Kidney glomerular epithelial cell (primary cell): ENCODE measurements at regions not wholly inside any gene's neighbourhood (a gene's known extent, or its start where the extent isn't known, plus 50 kb on each side); places are given as distances from the start of the nearest gene placed in this dataset.
A peak's percentile ranks its signal among the peaks of the same experiment; 100 is the strongest.
"Not testable (repeated sequence)": the region's sequence is repeated elsewhere in the genome, so short reads cannot be mapped to it uniquely, and the experiment has no call there.

Source experiments
- DNase-seq: peaks from one replicate; lab custom pipeline; 2025; lab: John Stamatoyannopoulos, UW

DNA sequence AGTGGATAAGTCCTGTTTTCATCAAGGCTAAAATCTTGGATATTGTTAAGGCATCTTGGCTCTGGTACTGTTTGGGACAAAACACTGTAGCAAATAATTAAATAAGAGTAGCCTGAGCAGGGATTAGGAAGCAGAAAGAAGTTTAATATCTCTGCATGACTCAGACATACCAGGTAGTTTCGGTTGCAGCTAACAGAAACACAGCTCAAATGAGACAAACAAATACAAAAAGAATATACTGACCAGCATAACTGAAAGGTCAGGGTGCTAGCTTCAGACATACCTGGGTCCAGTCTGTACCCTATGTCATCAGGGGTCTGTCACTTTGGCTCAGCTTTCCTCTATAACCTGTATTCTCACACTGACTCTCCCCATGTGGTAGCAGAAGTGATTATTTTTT is 156.4 kb upstream of the MAP3K1 start:
- DNase-seq, result peak; percentile 41

DNA sequence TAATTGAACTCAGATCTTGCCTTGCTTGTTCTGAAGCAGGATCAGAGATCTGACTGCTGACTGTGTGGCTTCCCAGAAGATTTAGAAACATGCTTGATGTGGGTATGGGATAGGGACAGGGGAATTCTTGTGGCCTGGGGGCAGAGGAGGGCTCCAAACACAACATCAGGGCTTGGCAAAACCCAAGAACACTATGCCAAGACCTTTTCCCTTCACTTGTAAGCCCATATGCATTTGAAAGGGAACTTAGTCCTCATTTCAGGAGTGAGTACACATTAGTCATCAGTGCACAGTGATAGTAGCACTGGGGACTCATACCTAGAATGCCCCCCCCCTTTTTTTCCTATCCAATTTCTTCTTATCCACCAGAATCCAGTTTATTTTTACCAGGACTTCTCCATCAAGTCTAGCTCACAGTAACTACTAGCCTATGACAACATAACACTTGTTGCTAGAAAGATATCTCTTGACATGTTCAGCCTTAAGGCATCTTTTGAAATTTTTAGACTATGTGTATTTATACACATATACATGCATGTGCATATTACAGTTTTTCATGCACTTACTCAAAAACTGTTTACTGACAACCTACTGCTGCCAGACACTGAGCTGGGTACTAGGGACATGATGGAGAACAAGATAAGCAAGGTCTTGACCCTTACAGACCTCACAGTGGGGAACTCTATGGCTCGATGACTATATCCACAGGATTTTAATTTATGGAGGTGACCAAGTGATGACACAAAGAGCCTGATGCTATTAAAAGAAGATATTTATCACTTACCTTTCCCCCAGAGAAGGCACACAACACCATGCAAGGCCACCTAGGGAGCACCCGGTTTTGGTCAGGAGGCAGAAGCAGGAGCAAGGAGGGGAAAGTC is 158.3 kb upstream of the MAP3K1 start:
- DNase-seq, result no peak

DNA sequence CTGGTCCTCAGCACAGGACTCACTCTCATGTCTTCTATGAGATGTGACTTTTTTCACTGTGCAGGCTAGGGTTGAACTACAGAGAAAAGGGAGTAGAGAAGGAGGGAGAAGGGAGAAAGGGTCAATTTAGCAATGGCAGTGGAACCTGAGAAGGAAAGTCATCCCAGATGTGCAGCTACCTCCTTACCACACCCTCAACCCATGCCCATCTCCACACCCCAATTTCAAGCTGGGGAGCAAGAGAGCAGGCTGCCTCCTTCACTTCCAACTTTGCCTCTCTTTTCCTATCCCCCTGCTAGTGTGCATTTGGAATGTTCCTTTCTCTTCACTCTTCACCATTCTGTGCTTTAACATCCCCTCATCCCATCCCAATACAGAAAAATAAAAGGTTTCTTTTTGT is 163.5 kb upstream of the MAP3K1 start:
- no peak for DNase-seq

DNA sequence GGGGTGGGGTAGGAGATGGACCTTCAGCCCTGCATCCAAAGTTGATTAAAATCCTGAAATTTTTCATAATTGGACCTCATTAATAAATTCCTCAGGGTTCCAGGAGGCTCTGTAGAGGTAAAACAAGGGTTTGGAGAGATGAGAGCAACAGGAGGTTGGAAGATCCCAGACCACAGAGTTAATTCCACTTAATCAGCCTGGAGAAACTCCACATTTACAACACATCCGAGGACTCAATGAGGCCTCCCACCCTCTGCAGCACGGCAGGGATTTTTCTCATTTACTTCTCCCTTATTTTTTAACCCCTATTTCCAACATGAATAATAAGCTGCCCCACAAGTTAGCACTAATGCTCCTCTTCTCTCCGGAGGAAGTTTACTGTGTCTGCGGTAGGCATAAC is 165.0 kb upstream of the MAP3K1 start:
- DNase-seq, result no peak

DNA sequence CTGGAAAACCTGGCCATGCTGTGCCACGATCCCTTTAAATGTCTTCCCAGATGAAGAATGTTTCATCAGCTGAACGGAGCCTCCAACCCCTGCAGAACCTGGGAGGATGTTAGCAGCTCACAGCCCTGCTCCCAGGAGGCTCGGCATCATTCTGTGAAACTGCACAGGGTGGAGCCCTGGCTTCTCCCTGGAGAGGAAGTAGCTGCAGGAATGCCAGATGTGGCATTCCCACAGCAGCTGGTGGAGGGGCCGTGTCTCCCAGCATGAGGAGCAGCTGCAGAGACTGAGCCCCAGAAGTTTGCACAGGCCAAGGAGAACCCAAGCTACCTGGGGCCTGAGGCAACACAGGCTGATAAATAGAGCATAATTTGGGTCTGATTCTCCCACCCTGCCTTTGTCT is 165.8 kb upstream of the MAP3K1 start:
- DNase-seq, result no peak

DNA sequence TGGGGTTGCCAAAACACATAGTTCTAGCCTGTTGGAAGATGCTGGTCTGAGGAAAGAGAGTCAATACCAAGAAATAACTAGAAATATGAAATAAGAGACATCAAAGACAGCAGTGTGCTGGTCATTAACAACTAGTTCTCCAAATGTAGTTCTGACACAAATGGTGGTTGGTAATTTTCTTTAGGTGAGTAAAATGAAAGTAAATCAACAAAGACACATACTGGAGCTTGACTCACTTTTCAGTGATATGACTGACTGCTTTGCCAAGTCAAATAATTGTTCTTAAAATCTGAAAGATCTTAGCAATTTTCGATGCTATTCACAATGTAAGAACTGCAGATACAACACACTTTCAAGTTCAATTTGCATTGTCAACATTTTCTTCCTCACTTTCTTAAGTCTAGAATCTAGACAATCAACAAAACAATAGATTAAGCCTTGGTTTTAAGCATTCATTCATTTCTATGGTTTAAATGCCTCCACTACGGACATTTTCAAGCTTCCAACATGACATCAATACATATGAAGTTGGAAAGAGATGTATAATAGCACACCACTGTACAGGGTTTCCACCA is 166.8 kb upstream of the MAP3K1 start:
- no peak for DNase-seq

DNA sequence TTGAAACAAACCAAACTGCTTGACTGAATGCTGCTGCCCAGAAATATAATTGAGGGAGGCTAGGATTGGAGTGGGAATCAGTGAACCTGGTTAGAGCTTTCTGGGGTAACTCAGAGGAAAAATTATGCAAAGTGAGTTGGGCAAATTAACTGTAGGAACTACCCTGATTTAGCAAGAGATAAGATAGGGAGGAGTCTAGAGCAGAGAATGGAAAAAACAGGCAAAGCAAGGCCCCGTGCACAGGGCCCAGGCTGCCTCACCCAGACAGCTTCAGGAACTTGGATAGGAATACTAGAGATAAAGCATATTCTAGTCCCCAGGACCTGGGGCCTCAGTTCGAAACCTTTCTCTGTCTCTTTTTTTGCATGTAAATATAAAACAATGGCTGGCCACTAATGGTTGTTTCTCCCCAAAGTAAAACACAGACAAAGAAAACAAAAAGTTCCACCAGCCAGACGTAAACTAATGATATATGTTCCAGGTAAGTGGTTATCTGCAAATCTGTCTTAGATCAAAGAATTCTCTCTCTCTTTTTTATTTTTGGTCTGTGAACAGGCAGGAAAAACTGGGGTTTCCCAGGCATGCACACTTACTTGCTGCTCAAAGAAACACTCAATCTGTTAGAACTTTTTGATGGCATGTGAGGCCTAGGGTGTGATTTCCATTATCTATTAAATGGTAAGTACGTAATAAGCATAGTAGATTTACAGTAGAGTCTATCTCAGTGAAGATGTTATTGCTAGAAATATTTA is 168.1 kb upstream of the MAP3K1 start:
- DNase-seq, result no peak

DNA sequence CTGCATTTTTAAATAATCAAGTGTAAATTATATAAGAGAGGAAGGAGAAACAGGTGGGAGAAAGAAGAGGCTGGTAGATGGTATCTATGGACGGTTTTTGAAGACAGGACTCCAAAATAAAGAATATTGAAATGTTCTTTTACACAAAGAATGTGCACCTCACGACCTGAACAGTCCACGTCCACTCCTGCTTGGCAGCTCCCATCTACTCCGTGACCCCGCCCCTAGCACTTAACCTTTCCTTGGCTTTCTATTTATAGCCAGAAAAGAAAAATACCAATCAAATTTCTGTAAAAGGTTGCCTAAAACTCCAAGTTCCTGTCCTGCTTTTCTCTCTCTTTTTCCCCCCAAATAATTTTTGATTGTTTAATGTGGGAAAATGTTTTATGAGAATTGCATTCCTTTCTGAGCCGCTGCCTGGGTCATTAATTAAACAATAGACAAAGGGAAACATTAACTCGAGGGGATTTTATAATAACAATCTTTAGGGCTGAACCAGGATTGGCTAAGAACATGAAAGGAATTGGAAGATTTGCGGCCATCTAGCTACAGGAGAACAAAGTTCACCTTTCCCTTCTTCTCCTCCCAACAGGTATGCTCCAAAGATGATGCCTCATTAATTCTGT is 173.6 kb upstream of the MAP3K1 start:
- DNase-seq, result peak; percentile 81

DNA sequence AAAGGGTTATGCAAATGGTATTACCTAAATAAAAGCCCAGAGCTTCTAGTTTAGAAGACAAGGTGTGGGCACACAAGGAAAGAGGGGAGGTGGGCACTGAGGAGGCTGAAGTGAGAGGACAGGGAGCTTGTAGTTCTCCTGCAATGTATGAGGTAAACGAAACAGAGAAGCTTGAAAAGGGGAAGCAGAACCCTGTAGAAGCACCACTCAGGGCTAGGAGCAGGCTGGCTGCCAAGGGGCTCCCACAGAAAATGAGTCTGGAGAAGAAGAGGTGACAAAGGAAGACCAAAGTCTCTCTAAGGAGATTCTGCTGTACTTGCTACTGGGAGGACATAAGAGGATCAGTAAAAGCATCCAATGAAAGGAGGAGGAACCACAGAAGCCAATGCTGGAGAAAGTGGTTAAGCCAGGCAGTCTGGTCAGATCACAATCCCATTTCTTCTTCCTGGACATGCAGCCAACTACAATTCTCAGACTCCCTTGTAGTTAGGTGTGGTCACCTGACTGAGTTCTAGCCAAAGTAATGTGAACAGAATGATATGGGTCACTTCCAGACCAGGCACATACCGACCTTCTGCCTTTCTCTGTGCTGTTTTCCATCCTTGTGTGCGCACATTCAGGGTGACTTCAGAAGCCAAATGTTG is 174.5 kb upstream of the MAP3K1 start:
- no peak for DNase-seq

DNA sequence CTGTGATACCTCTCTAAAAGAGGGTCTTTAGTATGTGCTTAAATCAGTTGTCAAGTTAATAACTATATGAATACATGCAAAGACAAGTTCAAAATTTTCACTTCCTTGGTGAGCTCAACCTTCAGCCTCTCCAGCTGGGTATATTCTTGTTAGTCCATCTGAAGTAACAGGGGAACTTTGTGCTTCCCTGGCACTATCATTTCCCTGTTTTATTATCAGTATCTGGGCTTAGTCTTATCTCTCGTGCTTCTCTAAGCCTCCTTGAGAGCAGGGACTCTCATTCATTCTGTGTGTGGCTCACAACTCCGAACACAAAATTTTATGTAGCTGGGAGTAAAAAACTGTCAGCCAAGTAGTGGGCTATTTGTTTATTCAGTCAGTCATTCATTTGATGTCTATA is 175.9 kb upstream of the MAP3K1 start:
- no peak for DNase-seq

DNA sequence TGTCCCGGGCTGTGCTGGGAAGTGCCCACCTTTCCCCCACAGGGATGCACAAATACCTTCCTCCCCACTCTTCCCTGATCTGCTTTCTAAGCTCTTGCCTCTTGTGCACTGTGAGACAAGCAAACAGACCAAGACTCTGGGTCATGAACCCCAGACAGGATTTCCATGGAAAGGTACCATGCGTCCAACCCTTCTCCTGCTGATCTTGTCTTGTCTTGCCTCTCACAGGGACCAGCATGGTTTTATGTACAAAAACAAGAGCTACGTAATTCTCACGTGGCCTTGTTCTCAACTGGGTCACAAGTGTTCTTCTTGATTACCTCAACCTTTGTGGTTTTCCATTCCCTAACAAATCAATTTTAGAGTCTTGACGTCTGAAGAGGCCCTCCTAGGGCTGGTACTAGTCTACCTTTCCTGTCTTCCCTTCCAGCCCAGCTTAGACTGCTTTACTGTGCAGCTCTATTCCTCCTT is 176.5 kb upstream of the MAP3K1 start:
- DNase-seq, result no peak

DNA sequence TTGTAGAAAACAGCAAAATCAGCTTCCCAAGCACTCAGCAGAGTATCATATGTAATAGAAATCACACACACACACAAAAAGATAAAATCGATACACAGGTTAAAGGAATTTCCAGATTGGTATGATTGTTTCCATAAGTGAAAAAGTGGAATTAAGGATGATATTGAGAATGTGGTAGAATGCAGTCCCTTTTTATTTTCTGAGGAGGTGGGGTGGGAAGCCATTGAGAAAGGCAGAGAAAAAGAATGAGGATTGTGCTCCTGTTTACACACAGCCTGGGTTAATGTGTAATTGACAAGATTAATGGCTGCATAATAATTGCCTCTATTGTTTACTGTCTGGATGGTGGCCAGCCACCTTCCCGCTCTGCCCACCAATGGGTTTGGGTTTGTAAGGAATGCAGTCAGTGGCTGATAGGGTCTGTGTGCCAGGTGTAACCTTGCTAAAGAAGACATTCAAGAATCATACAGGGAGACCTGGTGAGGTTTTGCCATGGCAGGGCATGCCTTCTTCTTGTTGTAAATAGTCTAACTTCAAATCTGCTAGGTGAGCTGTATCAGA is 177.2 kb upstream of the MAP3K1 start:
- peak; percentile 90 for DNase-seq

DNA sequence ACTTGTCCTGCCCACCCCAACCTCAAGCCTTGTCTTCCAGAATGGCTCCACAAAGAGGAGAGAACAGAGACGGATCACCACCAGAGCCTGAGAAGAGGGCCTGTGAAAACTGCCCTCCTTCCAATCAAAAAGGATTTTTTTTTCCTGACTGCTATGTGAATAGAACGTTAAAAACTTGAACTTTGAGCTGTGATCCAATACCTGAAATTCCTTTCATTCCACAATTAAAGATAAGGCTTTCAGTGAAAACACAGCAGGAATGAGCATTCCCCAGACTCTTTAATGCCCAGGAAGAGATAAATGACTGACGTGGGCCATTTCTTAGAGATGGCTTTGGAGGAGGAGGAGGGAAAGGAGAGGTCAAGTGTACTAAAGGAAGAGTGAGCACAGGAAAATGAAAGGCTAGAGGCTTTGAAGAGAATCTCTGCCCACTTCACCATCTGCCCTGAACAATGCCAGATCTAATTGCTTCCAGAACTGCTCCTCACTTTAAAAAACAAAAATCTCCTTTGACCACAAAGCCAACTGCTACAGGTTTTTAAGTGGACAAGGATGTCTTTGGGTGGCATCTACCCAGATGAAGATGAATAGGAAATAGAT is 177.9 kb upstream of the MAP3K1 start:
- peak; percentile 87 for DNase-seq

DNA sequence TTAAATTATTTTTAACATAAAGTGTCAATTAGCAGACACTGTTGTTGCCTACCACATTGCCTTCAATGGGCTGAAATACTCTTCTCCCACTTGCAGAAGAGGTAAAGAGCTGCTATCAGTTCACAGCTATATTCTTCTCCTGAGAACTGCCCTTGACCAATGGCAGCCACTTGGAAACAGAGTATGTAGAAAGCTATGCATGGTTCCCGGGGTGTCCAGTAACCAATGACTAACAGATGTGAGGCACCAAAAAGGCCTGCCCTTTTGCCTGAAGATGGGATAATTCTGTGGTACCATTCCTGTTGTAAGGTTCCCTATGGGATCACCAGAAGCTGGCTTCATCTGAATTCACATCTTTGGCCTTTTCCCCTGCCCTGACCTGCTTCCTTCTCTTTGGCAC is 181.4 kb upstream of the MAP3K1 start:
- DNase-seq, result no peak

DNA sequence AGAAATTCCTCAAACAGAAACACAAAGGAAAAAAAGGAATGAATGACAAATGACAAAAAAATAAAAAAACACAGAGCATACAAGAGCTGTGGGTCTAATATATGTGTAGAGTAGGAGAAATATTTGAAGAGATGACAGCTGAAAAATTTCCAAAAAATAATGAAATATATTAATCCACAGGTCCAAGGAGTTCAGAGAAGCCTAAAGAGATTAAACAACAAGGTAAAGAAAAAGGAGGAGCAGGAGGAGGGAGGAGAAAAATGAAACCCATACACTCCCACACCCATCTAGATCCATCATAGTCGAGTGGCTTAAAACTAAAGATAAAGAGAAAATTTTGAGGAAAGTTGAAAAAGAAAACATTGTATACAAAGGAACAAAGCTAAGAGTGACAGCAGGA is 182.4 kb upstream of the MAP3K1 start:
- DNase-seq, result no peak

DNA sequence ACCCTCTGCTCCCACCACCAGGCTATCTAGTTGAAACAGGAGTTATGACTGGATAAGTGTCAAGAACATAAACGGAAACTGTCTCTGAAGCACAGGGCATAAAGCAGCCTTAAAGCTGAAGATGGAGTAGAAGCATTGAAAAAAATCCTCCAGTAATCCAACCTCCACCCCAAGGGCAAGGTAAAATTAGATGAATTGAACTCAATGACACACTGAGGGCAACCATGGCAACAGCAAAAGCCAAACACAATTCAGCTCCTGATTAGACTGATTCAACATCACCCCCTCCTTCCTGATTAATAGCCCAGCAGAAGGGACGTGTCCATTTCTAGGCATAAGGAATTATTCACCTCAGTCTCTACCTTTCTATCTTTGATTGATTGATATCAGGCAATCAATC is 183.2 kb upstream of the MAP3K1 start:
- DNase-seq, result no peak

DNA sequence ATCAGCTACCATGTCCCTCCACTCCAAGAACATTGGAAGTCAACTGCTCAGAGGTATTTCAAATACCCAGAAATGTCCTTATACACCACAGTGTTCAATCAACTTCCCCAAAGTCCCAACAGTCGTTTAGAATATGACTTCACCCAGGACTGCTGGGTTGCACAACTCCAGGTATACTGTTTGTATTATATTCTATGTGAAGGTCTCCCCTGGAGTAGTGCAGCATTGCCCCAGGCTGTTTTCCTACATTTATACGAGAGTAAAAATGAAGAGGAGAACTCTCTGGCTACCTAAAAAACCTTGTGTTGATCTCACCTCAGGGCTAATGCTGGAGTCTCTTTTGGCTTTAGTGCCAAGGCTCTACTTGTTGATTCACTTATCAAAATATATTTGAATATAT is 183.6 kb upstream of the MAP3K1 start:
- no peak for DNase-seq

DNA sequence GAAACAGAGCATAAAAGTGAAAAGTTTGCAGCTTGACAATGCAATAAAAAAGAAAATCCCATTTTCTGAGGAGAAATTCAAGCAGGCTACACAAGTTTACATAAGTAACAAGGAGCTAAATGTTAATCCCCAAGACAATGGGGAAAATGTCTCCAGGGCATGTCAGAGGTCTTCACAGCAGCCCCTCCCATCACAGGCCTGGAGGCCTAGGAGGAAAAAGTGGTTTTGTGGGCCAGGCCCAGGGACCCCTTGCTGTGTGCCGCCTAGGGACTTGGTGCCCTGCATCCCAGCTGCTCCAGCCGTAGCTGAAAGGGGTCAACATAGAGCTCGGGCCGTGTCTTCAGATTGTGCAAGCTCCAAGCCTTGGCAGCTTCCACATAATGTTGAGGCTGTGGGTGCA is 186.7 kb upstream of the MAP3K1 start:
- DNase-seq, result not testable (repeated sequence)

DNA sequence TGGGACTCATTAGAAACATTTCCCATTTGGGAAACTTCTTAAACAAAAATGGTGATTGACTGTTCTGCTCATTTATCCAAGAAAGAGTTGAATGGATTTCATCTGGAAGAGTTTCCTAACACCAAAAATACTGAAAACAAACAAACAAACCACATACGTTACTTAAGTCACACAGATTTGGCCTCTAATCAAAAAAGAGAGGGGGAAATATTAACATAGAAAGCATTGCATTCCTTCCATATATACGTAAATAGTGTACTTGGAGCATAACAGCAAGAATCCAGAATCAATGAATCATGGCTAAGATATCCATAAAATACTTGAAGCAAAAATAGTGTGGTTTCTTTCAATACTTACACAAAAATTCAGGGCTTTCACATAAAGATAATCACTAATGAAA is 189.8 kb upstream of the MAP3K1 start:
- DNase-seq, result no peak

DNA sequence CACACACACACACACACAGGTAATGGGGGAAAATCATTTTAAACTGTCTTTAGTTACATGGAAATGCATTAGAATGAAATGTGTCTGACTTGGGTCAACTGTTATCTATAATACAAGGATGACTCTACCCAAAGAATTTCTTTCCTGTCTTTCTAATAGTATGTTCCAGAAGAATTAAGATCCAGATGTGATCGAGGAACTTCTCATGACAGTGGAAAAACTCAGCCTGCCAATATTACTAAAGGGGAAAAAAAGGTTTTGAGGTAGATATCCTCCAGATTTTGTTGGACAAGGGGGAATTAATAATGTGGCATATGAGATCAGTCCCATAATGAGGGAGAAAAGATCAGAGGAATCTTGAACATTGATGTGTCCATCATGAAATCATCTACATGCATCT is 190.6 kb upstream of the MAP3K1 start:
- no peak for DNase-seq

DNA sequence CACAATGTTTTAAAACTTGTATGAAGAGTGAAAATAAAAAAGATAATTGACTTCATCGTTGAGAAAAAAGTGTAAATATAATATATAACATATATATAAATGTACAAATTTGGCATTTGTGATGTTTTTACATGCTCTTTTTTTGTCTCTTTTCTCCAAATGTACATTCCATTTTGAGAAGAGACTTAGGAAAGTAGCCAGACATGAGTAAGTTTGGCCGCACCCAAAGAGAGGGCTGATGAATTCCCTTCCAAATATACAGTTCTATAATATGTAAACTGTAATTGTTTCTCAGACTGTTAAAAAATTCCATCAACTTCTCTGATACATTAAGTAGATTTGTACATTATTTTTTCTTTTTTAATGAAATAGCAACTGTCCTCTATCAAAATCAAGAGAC is 193.2 kb upstream of the MAP3K1 start:
- no peak for DNase-seq
